ENCODE measurements at regions not wholly inside any gene's neighbourhood (a gene's known extent, or its start where the extent isn't known, plus 50 kb on each side); places are given as distances from the start of the nearest gene placed in this dataset.

- H3K4me1 ChIP-seq = no peaks in the 10 kb centered on the region
- 25 to 41% methylated on average over 2 of the region's 2 CpGs for WGBS, 2 donors
- H3K4me3 ChIP-seq = no peak overlapping the region
- DNase-seq = no peak
- H3K27me3 ChIP-seq = no peaks in the 10 kb centered on the region
- no peaks in the 10 kb centered on the region for H3K36me3 ChIP-seq
- TF ChIP-seq CTCF (IDR thresholded peaks at IDR 0.05) (no peak), POLR2A (IDR thresholded peaks at IDR 0.05) (no peak)
- no peak overlapping the region for H3K27ac ChIP-seq
- intact Hi-C loops (cut with DNase I) = no loop called here
- no peaks in the 10 kb centered on the region for H3K9me3 ChIP-seq
Observed at GRCh38 chr13:33992881-33993336, 175.0 kb downstream of the RFC3 start.

GRCh38 chr13:33994198-33994597, 176.2 kb downstream of the RFC3 start:
- Histone ChIP-seq H3K9me3 (no peaks in the 10 kb centered on the region), H3K36me3 (no peaks in the 10 kb centered on the region), H3K4me3 (no peak overlapping the region), H3K27me3 (no peaks in the 10 kb centered on the region), H3K4me1 (no peaks in the 10 kb centered on the region), H3K27ac (no peak overlapping the region)
- WGBS, 2 donors = 72 to 89% methylated on average over 3 of the region's 3 CpGs
- TF ChIP-seq POLR2A (IDR thresholded peaks at IDR 0.05) = no peak
- TF ChIP-seq CTCF (IDR thresholded peaks at IDR 0.05) = no peak
- no peak for DNase-seq
- intact Hi-C loops (cut with DNase I) = no loop called here

GRCh38 chr13:33994826-33995502, 177.0 kb downstream of the RFC3 start:
- WGBS, 2 donors = 77 to 79% methylated on average over 3 to 4 of the region's 4 CpGs
- intact Hi-C loops (cut with DNase I) = no loop called here

GRCh38 chr13:33996636-33997035, 178.7 kb downstream of the RFC3 start:
- WGBS, 2 donors = 93 to 97% methylated on average over 6 to 7 of the region's 7 CpGs
- Histone ChIP-seq H3K27me3 (no peaks in the 10 kb centered on the region), H3K36me3 (no peaks in the 10 kb centered on the region), H3K9me3 (no peaks in the 10 kb centered on the region), H3K4me3 (no peak overlapping the region), H3K27ac (no peak overlapping the region), H3K4me1 (peaks cover 0 to 9% (median 0%) of the 10 kb centered on the region in 3 donors)
- TF ChIP-seq CTCF (IDR thresholded peaks at IDR 0.05) (no peak), POLR2A (IDR thresholded peaks at IDR 0.05) (no peak)
- no peak for DNase-seq
- intact Hi-C loops (cut with DNase I) = no loop called here

More at GRCh38 chr13:33994826-33995502, 177.0 kb downstream of the RFC3 start:
- Histone ChIP-seq H3K4me3 (no peak overlapping the region), H3K27me3 (no peaks in the 10 kb centered on the region), H3K27ac (no peak overlapping the region), H3K4me1 (peaks cover 0 to 4% (median 0%) of the 10 kb centered on the region in 3 donors), H3K36me3 (no peaks in the 10 kb centered on the region), H3K9me3 (no peaks in the 10 kb centered on the region)
- TF ChIP-seq POLR2A (IDR thresholded peaks at IDR 0.05) (no peak), CTCF (IDR thresholded peaks at IDR 0.05) (no peak)
- DNase-seq = no peak

DNA sequence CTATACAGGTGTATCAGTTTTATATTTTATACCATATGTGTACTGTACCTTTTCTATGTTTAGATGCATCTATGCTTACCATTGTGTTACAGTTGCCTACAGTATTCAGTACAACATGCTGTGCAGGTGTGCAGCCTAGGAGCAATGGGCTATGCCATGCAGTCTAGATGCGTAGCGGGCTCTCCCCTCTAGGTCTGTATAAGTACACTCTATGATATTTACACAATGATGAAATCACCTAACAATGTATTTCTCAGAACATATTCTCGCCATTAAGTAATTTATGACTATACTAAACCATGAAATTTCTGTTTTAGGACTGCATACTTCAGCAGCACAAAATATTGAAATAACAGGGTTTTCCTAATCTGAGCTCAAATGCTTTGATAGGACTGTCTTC, 179.6 kb downstream of the RFC3 start:
- Histone ChIP-seq H3K4me1 (peaks cover 0 to 9% (median 0%) of the 10 kb centered on the region in 3 donors), H3K27me3 (no peaks in the 10 kb centered on the region), H3K9me3 (no peaks in the 10 kb centered on the region), H3K27ac (no peak overlapping the region), H3K36me3 (no peaks in the 10 kb centered on the region), H3K4me3 (no peak overlapping the region)
- 87 to 90% methylated on average over 3 of the region's 3 CpGs for WGBS, 2 donors
- TF ChIP-seq CTCF (IDR thresholded peaks at IDR 0.05) (no peak), POLR2A (IDR thresholded peaks at IDR 0.05) (no peak)
- intact Hi-C loops (cut with DNase I) = no loop called here
- DNase-seq = no peak

Measured in esophagus squamous epithelium (tissue), 5 donors.